A172 (cell line): ENCODE measurements at regions not wholly inside any gene's neighbourhood (a gene's known extent, or its start where the extent isn't known, plus 50 kb on each side); places are given as distances from the start of the nearest gene placed in this dataset.
"Not testable (repeated sequence)": the region's sequence is repeated elsewhere in the genome, so short reads cannot be mapped to it uniquely, and the experiment has no call there.

Source experiments
- DNase-seq: peaks from one replicate; pipeline ENCODE4 v3.0.0-alpha.2; 2015; ENCODE audit warnings: low spot score

DNA sequence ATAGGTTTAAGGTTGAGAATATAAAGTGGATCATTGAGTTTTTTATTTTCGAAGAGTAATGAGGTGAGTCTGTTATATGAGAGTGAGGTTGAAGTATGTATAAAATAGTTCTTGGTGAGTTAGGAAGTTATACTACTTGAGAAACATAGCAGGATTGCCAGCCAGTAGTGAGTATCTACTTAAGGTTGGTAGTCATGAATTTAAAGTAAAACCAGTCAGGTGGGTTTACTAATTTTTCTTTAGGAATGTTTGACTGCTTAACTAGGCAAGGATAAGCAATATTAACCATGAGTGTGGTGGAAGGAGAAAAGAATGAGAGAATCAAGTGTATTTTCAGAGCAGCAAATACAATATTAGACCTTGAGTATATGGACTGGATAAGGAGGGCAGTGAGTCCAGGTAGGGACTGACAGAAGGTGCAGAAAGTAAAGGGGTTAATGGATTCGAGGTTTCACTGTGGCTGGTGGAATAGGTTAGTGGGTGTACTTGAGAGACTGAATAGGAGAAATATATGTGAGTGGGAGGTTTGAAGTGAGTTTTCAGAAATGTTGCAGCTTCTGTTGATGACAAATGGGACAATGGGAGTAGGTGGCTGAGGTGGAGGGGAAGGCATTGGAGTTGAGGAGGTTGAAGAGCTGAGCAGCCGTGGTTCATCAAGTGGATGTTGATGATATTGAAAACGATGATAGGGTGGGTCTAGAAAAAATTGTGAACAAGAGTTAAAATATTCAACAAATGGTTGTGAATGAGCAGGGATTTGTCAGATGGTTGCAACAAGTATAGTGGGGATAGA, 232.5 kb upstream of the ASCC3 start:
- no peak for DNase-seq

DNA sequence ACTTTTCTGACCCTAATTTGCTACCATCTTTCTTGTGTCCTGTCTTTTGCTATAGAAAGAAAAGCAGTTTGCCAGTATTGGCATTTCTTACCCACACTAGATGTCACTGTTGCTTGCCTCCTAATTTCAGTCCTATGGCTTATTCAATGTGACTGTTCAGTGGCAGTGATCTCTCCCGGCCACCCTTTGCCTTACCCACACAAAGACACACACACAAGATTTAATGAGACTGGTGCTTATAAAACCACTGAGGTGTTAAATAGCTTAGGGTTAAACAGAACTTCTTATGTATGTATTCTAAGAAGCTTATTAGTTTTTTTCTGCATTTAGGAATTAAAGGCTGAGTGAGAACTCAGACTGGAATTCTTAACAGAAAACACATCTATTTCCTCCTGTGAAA, 233.6 kb upstream of the ASCC3 start:
- DNase-seq, result peak; percentile 31

DNA sequence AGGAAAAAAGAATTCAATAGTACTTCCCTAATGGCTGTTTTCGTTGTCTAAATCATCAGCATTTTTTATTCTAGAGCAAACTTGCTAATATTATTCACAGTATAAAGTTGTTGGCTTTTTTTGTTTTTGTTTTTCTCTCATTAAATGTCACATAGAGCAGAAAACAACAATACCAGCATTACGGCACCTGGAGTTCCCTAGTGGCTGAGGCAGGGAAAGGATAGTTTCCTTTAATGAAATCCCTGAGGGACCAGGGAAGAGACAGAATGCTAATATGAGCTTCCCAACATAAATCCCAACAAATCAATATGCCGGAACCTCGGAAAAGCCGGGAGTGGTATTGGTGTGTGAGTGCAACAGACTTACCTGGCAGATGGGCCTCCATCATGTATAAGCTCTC, 235.2 kb upstream of the ASCC3 start:
- DNase-seq, result no peak

DNA sequence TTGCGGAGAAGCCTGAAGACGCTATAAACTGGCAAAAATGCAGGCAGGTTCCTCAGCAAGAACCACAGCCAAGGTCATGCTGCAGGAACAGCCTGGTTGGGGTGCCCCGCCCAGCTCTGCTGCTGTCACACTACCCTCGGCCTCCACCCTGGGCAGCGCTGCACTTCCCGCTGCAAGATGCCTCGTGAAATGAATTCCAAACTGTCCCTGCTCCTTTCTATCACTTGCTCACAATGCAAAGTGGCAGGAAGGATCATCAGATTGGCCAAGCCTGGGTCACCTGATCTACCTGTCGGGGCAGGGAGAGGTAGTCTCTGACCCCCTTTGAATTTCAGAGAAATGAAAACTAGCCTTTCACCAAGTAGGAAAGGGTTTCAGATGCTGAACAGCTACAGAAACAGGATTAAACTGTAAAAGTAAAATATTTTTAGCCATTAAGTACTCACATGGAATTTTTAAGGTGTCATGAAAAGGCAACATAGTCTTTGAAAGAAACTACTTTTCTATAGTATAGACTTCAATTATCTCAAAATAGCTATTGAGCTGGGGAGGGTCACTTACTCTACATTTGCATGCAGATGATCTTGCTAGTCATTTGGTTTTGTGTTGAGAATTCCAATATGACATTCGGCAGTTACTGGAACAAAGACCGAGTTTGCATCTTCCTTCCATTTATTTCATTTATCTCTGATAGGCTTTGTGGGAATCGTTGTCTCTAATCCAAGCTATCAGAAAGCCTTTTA, 236.4 kb upstream of the ASCC3 start:
- DNase-seq, result peak; percentile 11

DNA sequence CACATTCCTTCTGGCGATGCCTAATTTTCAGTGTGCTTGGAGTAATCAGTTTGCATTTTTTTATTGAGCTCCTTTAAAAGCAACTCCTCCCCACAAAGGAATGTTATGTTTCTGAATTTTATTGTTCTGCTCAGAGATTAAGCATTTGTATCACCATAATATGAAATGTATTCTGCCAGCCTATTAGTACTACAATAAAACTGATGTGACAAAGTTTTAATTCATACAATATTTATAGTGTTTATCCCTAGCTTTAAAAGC, 236.9 kb upstream of the ASCC3 start:
- DNase-seq, result no peak

DNA sequence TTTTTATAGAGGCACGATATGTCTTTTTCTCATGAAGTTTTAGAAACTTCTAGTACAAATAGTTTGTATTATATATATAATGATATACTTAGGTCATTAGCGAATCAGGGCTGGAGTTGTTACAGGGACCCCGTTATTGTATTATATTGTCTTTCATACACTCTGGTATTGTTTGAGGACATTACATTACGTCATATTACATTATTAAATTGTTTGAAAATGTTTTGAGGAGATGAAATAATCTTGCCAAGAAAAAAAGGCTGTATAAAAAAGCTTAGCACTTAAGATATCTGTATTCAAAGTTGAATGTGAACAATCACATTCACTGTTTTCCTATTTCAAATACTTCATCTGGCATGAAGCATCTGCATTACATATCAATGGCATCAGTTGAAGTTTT, 239.6 kb upstream of the ASCC3 start:
- no peak for DNase-seq

DNA sequence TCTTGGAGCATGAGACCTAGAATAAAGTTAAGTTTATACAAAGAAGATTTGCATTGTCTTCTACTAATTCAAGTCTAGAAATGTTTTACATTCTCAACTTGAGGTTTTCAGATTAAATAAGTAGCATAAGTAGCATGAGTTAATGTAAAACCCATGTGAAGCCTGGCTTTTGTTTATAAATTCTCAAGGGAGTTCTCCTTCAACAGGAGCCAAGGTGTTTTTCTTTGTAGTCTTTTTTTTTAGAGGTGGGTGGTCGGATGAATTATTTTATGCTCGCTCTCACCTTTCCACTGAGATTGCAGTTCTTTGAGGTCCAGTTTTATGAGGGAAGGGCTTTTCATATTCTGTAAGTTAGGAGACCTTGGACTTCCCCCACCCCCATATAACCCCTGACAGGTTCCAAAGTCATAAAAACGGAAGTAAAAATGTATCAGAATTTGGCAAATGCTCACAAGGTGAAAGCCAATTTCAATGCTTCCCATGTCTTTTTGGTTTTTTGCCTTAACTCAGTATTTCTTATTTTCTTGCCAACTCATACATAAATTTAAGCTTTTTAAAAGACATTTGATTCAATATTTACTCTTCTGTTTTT, 244.3 kb upstream of the ASCC3 start:
- DNase-seq, result no peak

DNA sequence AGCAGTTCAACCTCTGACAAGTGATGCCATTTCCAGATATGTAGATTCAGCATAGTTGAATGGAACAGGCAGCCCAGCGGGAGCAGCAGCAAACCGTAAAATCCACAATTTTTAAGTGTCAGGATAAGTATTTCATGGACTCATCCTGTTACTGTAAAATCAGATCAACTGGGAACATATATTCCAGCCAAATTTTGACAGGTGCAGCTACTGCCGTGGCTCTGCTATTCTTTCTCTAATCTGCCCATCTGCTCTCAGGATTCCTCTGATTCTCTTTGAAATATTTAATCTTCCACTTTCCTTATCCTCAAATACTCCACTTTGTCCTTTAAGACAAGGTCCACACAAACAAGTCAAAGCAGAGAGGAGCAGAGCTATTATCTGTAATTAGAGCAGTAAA, 245.4 kb upstream of the ASCC3 start:
- DNase-seq, result no peak

DNA sequence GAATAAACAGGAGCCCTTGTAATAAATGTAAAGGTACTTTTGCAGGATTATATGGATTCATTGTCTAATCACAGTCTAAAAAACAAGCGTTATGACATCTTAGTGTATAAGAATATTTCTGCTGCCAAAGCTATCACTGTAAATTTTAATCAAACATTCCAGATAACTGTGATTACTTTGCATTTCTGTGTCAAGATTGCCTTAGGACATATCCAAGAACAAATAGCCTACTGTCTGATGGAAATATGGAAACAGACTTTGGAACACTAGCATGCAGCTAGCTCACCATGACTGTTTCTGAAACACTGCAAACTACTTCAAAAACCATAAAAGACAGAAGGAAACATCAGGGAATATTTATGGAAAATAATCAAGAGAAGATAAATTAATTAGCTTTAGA, 248.7 kb upstream of the ASCC3 start:
- DNase-seq, result no peak

DNA sequence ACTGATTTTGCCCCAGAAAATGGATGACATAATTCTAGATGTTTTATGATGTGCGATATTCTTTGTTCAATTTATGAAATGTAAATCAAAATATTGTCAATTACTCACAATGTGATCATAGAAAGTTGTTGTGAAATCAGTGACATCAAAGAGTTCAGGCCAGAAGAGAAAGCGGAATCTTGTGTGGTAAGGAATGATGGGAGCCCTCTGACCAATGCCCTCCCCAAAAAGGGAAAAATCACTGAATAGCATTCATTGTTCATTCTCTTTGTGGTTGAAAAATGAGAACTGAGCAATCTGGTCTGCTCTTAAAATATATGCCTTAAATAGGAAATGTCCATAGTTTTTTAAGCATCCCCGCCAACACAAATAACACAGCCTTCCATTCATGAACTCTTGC, 247.1 kb upstream of the GRIK2 start:
- peak; percentile 13 for DNase-seq

DNA sequence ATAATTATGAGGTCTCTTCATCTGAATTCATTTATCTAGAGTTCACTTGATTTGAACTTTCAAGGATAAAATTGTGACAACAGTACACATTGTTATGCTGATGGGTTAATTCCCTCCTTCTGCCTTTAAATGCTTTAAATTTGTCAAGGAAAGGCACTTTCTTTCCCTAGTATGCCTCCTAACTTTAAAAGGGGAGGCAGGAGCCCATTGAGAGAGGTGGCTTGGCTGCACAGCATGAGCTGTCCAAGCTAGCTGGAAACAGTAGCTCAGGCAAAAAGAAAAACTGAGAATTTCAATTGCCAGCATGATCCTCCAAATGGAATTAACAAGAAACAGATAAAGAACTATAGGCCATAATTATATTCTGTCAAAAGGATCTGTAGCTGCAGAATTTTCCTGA, 243.3 kb upstream of the GRIK2 start:
- DNase-seq, result no peak

DNA sequence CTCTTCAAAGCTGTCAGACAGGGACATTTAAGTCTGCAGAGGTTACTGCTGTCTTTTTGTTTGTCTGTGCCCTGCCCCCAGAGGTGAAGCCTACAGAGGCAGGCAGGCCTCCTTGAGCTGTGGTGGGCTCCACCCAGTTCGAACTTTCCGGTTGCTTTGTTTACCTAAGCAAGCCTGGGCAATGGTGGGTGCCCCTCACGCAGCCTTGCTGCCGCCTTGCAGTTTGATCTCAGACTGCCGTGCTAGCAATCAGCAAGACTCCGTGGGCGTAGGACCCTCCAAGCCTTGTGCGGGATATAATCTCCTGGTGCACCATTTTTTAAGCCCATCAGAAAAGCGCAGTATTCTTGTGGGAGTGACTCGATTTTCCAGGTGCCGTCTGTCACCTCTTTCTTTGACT, 235.9 kb upstream of the GRIK2 start:
- DNase-seq, result not testable (repeated sequence)

DNA sequence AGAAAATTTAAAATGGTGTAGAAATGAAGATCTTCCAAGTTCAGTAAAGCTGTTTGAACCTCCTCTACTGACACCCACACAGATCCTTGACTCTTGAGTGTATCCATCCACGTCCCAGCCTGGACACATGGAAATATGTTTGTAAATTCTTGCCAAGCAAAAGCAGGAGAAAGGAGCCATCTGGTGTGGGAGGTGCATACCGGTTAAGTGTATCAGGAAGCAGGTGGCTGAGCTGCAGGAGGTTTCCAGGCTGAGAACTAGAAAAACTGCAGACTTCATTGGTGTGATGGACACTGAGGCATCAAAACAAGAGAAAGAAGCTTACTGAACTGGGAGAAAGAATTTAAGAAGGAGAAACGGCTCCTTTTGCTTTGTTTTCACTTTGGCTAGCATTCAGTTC, 229.9 kb upstream of the GRIK2 start:
- no peak for DNase-seq

DNA sequence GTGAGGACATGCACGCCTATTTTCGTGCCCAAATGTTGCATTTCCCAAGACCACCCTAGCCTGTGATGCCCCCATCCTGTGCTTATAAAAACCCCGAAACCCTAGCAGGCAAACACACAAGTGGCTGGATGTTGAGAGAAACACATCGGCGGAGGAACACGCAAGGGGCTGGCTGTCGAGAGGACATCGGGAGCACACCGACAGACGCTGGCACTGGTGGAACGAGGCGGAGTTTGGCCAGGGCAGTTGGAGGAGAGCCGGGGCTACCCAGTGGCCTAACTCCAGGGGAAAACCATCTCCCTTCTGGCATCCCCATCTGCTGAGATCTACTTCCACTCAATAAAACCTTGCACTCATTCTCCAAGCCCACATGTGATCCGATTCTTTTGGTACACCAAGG, 225.9 kb upstream of the GRIK2 start:
- peak; percentile 1 for DNase-seq

DNA sequence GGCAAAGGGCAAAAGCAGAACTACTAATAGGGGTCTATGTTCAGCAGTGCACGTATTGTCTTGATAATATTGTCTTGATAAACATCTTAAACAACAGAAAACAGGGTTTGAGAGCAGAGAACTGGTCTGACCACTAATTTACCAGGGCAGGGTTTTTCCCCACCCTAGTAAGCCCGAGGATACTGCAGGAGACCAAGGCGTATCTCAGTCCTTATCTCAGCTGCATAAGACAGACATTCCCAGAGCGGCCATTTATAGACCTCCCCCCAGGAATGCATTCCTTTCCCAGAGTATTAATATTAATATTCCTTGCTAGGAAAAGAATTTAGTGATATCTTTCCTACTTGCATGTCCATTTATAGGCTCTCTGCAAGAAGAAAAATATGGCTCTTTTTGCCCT, 222.5 kb upstream of the GRIK2 start:
- DNase-seq, result not testable (repeated sequence)

DNA sequence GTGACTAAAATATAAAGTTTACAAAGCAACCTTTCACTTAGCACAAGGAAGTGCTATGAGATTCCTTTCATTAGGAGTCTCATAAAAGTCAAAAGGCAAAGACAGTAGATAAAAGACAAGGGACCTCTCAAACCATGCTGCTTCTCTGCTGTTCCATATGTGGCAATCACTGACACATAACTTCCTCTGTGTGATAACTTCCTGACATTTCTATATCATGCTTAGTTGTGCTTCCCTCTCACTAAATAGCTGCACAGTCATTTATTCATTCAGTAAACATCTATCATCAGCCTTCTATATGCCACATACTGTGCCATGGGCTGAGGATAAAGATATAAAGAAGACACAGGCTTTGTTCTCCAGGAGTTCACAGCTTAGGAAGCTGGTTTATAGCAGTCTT, 214.8 kb upstream of the GRIK2 start:
- DNase-seq, result no peak

DNA sequence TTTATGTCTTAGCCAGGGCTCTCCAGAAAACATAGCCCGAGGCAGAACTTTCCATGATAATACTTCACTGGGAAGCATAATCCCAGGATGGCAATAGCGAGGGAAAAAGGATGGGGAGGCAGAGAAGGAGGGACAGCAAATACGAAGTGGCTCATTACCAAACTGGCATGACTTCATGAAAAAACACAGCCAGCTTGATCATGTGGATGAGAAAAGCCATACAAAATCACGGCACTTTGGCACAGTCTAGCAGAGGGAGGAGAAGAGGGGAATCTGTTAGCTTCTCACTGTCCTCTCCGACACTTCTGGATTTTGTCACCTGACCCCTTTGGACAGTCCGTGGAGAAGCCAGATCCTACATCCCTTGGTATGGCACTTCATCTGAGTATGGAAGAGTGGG, 212.5 kb upstream of the GRIK2 start:
- no peak for DNase-seq

DNA sequence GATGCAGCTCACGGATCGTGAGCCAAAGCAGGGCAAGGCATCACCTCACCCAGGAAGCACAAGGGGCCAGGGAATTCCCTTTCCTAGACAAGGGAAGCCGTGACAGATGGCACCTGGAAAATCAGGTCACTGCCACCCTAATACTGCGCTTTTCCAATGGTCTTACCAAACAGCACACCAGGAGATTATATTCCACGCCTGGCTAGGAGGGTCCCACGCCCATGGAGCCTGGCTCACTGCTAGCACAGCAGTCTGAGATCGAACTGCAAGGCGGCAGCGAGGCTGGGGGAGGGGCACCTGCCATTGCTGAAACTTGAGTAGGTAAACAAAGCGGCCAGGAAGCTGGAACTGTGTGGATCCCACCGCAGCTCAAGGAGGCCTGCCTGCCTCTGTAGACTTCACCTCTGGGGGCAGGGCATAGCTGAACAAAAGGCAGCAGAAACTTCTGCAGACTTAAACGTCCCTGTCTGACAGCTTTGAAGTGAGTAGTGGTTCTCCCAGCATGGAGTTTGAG, 205.2 kb upstream of the GRIK2 start:
- DNase-seq, result not testable (repeated sequence)

DNA sequence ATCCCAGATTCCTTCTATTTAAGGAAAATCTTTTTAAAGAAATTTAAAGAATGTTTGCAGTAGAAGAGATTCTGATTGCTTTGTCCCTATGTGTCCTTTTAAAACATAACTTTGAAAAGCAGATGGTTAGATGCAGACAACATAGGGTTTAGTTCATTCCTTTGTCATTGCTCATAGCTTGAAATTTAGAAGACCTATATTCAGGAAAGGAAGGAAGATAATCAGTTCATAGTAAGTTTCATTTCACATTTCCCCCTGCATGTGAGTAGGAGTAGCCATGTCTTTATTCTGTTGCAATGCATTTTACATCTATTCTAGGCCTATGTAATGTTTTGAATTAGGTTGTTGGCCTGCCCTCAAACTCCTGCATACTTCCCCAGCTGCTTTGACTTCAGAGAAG, 197.9 kb upstream of the GRIK2 start:
- peak; percentile 48 for DNase-seq

DNA sequence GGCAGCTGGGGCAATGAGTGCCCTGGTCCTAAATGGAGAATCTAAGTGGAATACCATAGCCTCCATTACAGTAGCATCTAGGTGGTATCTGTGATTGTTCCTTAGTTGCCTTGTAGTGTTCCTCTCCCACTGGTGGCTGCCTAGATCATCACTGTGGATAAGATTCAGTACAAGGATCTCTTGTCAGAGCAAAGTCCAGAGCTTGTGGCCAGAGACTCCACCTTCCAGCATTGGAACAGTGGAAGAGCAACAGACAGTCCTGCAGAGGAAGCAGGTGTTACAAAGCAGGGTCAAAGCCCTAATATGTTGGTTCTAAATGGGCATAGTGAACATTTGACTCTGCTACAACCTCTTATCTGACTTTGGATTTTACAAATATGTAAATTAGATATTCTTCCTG, 194.1 kb upstream of the GRIK2 start:
- DNase-seq, result no peak

DNA sequence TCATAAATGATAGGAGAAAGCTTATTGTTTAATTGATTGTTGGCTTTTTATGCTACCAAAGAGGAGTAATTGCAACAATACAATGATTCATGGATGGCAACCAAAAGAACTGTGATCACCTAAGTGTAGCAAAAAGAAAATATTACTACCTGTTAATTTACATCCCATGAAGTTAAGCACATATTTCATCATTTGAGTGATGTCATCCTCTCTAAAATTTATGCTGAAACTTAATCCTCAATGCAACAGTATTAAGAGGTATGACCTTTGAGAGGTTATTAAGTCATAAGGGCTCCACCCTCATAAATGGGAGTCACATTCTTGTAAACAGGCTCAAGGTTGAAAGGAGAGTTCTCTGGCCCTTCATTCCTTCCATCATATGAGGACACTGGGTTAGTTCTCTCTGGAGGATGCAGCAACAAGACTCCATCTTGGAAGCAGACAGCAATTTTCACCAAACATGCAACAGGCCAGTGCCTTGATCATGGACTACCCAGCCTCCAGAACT, 190.6 kb upstream of the GRIK2 start:
- DNase-seq, result no peak

DNA sequence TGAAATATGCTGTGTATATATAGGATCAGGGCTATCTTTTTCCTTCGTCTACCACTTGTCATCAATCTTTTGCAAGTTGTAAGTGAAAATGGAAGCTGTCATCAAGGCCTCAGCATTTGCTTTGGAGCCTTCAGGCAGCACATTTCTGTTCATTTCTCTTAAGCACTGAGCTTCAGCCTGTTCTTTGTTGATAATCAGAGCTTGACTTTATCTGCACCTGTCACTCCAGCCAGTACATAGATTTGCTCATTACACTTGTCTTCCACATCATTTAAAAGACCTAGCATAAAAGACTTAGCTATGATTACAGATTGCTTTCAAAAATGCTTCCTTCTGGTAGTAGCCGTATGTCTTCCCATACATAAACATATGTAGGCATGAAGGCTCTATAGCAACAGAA, 189.8 kb upstream of the GRIK2 start:
- no peak for DNase-seq

DNA sequence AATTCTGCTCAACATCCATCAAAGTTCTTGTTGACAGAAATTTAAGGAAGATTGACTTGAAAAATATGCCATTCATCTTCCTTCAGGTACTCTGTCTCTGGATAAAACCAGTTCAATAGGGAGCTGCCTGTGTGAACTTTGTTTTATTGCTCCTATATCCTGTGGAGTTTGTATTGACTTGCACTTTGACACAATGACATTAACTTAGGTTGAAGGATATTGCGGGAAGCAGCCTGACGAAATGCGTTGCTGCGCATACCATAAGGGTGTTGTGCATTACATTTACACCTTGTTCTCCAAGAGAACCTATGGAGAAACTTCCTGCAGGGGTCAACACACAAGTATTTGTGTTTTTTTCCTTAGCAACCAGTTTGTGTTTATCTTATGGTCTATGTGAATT, 185.4 kb upstream of the GRIK2 start:
- no peak for DNase-seq
